Activated B cell treated with CpG ODN at 0.5 μM for 24 hours (primary cell): ENCODE measurements at regions not wholly inside any gene's neighbourhood (a gene's known extent, or its start where the extent isn't known, plus 50 kb on each side); places are given as distances from the start of the nearest gene placed in this dataset.
A peak's percentile ranks its signal among the peaks of the same experiment; 100 is the strongest.

Experiments
- ATAC-seq: fragments of 200-7000 bp; cut with Tn5 transposase; one replicate; pipeline ENCODE4 v1.10.0; 2021; ENCODE audit warnings: low read depth, mild to moderate bottlenecking, moderate library complexity
- CTCF ChIA-PET: fragments of 350-600 bp; sonication (Branson Sonifier 250); formaldehyde crosslinking; loops from one replicate; lab custom pipeline; 2021; ENCODE audit warnings: antibody characterized with exemption; lab: Charles Lee
- POLR2A ChIA-PET: fragments of 350-600 bp; sonication (Branson Sonifier 250); formaldehyde crosslinking; loops from one replicate; lab custom pipeline; 2021; ENCODE audit warnings: antibody characterized with exemption; lab: Charles Lee
- DNase-seq: peaks from one replicate; pipeline ENCODE4 v3.0.0; 2022
- H3K27ac Mint-ChIP-seq: one replicate; pipeline ENCODE4 v1.8.0; 2020; ENCODE audit warnings: mixed read lengths
- H3K27me3 Mint-ChIP-seq: one replicate; pipeline ENCODE4 v1.8.0; 2021; ENCODE audit warnings: mixed read lengths
- H3K36me3 Mint-ChIP-seq: one replicate; pipeline ENCODE4 v1.8.0; 2021; ENCODE audit warnings: low read depth, mixed read lengths
- H3K4me1 Mint-ChIP-seq: one replicate; pipeline ENCODE4 v1.8.0; 2021; ENCODE audit warnings: mixed read lengths
- H3K4me3 Mint-ChIP-seq: one replicate; pipeline ENCODE4 v1.8.0; 2020; ENCODE audit warnings: mild to moderate bottlenecking, mixed read lengths
- H3K9me3 Mint-ChIP-seq: one replicate; pipeline ENCODE4 v1.8.0; 2020; ENCODE audit warnings: mixed read lengths
- intact Hi-C: fragments of 100-400 bp; cut with micrococcal nuclease; formaldehyde crosslinking; loops from one replicate; pipeline ENCODE4 v1.15.1; 2024
- TF ChIP-seq, protein P1 (sequence below): fragments of 200-600 bp; IDR thresholded peaks from one replicate; pipeline ENCODE4 v1.8.0; 2022; ENCODE audit warnings: antibody characterized with exemption, mild to moderate bottlenecking

- no peak for DNase-seq
- intact Hi-C loops: loop anchor here (1.0 kb wide), 2 partner anchors 162 to 277 kb away; no protein-coding TSS in a partner anchor
- Mint-ChIP-seq H3K4me1 (no peaks in the 10 kb centered on the region), H3K27me3 (peaks cover 9% of the 10 kb centered on the region), H3K36me3 (no peaks in the 10 kb centered on the region), H3K9me3 (peaks cover 14% of the 10 kb centered on the region), H3K27ac (no peak overlapping the region), H3K4me3 (no peak overlapping the region)
- TF ChIP-seq, protein P1, sequence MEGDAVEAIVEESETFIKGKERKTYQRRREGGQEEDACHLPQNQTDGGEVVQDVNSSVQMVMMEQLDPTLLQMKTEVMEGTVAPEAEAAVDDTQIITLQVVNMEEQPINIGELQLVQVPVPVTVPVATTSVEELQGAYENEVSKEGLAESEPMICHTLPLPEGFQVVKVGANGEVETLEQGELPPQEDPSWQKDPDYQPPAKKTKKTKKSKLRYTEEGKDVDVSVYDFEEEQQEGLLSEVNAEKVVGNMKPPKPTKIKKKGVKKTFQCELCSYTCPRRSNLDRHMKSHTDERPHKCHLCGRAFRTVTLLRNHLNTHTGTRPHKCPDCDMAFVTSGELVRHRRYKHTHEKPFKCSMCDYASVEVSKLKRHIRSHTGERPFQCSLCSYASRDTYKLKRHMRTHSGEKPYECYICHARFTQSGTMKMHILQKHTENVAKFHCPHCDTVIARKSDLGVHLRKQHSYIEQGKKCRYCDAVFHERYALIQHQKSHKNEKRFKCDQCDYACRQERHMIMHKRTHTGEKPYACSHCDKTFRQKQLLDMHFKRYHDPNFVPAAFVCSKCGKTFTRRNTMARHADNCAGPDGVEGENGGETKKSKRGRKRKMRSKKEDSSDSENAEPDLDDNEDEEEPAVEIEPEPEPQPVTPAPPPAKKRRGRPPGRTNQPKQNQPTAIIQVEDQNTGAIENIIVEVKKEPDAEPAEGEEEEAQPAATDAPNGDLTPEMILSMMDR: no peak
- POLR2A ChIA-PET: no interaction called here
- CTCF ChIA-PET: interaction anchor here (0.8 to 1.7 kb wide), 3 partner anchors 9 to 277 kb away, joined by 3 to 15 read pairs (median 7); no protein-coding TSS in a partner anchor
- peak; percentile 56 for ATAC-seq
Measured at GRCh38 chr16:56041556-56042140, 149.6 kb upstream of the GNAO1 start.

GRCh38 chr16:56038564-56039098 lies 152.7 kb upstream of the GNAO1 start:
- peaks cover 14% of the 10 kb centered on the region for H3K9me3 Mint-ChIP-seq
- no peak overlapping the region for H3K4me3 Mint-ChIP-seq
- no peak overlapping the region for H3K27ac Mint-ChIP-seq
- H3K36me3 Mint-ChIP-seq: no peaks in the 10 kb centered on the region
- POLR2A ChIA-PET: no interaction called here
- no peak for DNase-seq
- no peak for ATAC-seq
- TF ChIP-seq, protein P1: no peak
- CTCF ChIA-PET: no interaction called here
- intact Hi-C loops: no loop called here
- peaks cover 9% of the 10 kb centered on the region for H3K27me3 Mint-ChIP-seq
- H3K4me1 Mint-ChIP-seq: no peaks in the 10 kb centered on the region

DNA sequence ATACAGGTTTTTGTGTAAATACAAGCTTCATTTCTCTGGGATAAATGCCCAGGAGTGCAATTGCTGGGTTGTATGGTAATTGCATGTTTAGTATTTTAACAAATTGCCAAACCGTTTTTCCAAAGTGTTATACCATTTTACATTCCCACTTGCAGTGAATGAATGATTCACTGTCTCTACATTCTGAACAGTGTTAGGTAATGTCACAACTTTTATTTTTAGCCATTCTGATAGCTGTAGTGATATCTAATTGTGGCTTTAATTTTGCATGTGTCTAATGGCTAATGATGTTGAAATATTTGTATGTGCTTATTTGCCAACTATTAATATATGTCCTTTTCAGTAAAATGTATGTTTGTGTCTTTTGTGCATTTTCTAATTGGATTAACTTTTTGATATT lies 156.9 kb upstream of the CES5A start:
- ATAC-seq (no peak), DNase-seq (no peak)
- TF ChIP-seq, protein P1: no peak
- Mint-ChIP-seq H3K27me3 (peaks cover 8% of the 10 kb centered on the region), H3K27ac (no peak overlapping the region), H3K4me1 (no peaks in the 10 kb centered on the region), H3K9me3 (peaks cover 4% of the 10 kb centered on the region), H3K36me3 (no peaks in the 10 kb centered on the region), H3K4me3 (no peak overlapping the region)
- ChIA-PET POLR2A (interaction anchor here (0.6 kb wide), 1 partner anchor 15 kb away, joined by 3 read pairs; no protein-coding TSS in a partner anchor), CTCF (no interaction called here)
- intact Hi-C loops: no loop called here

GRCh38 chr16:56029026-56029425 lies 153.9 kb upstream of the CES5A start:
- intact Hi-C loops: no loop called here
- DNase-seq (no peak), ATAC-seq (no peak)
- Mint-ChIP-seq H3K9me3 (no peaks in the 10 kb centered on the region), H3K4me3 (no peak overlapping the region), H3K36me3 (no peaks in the 10 kb centered on the region), H3K27me3 (peaks cover 8% of the 10 kb centered on the region), H3K4me1 (no peaks in the 10 kb centered on the region), H3K27ac (no peak overlapping the region)
- CTCF ChIA-PET: no interaction called here
- TF ChIP-seq, protein P1: no peak
- POLR2A ChIA-PET: no interaction called here

- ChIA-PET CTCF (no interaction called here), POLR2A (no interaction called here)
- no peak for DNase-seq
- H3K36me3 Mint-ChIP-seq: no peaks in the 10 kb centered on the region
- H3K9me3 Mint-ChIP-seq: no peaks in the 10 kb centered on the region
- H3K27me3 Mint-ChIP-seq: peaks cover 5% of the 10 kb centered on the region
- no peak for ATAC-seq
- no peak overlapping the region for H3K4me3 Mint-ChIP-seq
- TF ChIP-seq, protein P1: no peak
- intact Hi-C loops: no loop called here
- peaks cover 4% of the 10 kb centered on the region for H3K4me1 Mint-ChIP-seq
- H3K27ac Mint-ChIP-seq: no peak overlapping the region
Measured at GRCh38 chr16:56022818-56023217, 147.6 kb upstream of the CES5A start.
